Pancreas (tissue), 10 donors: ENCODE measurements at regions not wholly inside any gene's neighbourhood (a gene's known extent, or its start where the extent isn't known, plus 50 kb on each side); places are given as distances from the start of the nearest gene placed in this dataset.

Experiments
- ATAC-seq, 4 donors: fragments of 200-7000 bp; cut with Tn5 transposase; one replicate each; pipeline versions ENCODE4 v1.8.0 to v1.9.1; 2020; ENCODE audit warnings: mild to moderate bottlenecking in 4 of 4, moderate library complexity in 4 of 4
- DNase-seq, 6 donors: peaks; one replicate each; pipeline ENCODE4 v3.0.0-alpha.2; 2020
- FAIRE-seq: peaks from 2 replicates; lab custom pipeline; 2012; peaks lifted over from hg19 to GRCh38; lab: Jason Lieb, UNC
- H3K27ac ChIP-seq, 4 donors: fragments of 200-600 bp; sonication (generic); 1 replicate in 3 of 4; 2 replicates in 1 of 4; pipeline versions ENCODE4 v1.5.0 to v1.8.0; 2020
- H3K27me3 ChIP-seq, 4 donors: fragments of 200-600 bp; one replicate each; pipeline ENCODE4 v1.8.0; 2021
- H3K36me3 ChIP-seq, 3 donors: fragments of 200-600 bp; sonication (generic) in 1 of 3; one replicate each; pipeline versions ENCODE4 v1.5.0 to v1.8.0; 2020 to 2021
- H3K4me1 ChIP-seq, 3 donors: fragments of 200-600 bp; one replicate each; pipeline ENCODE4 v1.8.0; 2021
- H3K4me3 ChIP-seq, 4 donors: fragments of 200-600 bp; sonication (generic) in 2 of 4; one replicate each; pipeline versions ENCODE4 v1.5.0 to v1.8.0; 2020 to 2021
- H3K9me3 ChIP-seq, 4 donors: fragments of 200-600 bp; one replicate each; pipeline ENCODE4 v1.8.0; 2021
- WGBS, 2 donors: extraction: QIAGEN DNeasy Blood & Tissue Kit; methylation state at CpG; one replicate each; pipeline ENCODE4 v1.1.7; 2013; 5-methylcytosine and 5-hydroxymethylcytosine counted together
- intact Hi-C, 3 donors: fragments of 100-400 bp; cut with DNase I; formaldehyde crosslinking; loops; one replicate each; pipeline versions ENCODE4 v1.11.1 to v1.14.2; 2022
- TF ChIP-seq, protein P1 (sequence below), 4 donors: fragments of 200-600 bp; sonication (generic) in 3 of 4; IDR thresholded peaks; one replicate each; pipeline versions ENCODE4 v1.5.0 to v1.8.0; 2021; ENCODE audit warnings: antibody characterized with exemption in 4 of 4
- donor health status: healthy with polysubstance abuse.
- donor health status: DM: no; HTN: no; CAD: no; lungs with moderate emphysema.
- donor health status: DM: no; HTN: no; CAD: no.
- donor health status: control.
- donor health status: control.
- donor health status: Bipolar disorder and iron deficiency.
- donor health status: DM: yes; HTN: yes; CAD: no.
- donor health status: DM: no; HTN: no; CAD: no.
- donor health status: DM: no; HTN: no; CAD: no.
- donor health status: DM: yes; HTN: yes; CAD: no.

DNA sequence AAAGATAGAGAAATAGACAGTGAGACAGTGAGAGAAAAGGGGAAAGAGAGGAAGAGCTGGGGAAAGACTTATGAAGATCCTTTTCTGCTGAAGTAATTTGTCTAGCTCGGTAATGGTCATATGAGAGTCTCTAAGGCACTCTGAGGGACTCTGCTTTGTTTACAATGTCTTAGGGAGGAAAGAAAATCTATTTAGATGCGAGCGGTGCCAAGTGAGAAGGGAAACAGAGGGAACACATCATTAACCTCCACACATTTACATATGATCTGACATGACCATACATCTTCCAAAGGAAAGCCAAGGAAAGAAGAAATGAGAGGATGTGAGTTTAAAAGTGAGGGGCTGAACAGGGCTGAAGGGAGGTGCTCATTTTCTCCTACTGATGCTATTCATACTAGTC lies 862.3 kb upstream of the CITED2 start:
- DNase-seq (no peak), FAIRE-seq (no peak), ATAC-seq (no peak)
- no peaks in the 10 kb centered on the region for H3K4me1 ChIP-seq
- no peaks in the 10 kb centered on the region for H3K9me3 ChIP-seq
- no peak overlapping the region for H3K4me3 ChIP-seq
- WGBS, 2 donors: 78 to 81% methylated on average over 3 of the region's 3 CpGs
- H3K27ac ChIP-seq: no peak overlapping the region
- TF ChIP-seq, protein P1, sequence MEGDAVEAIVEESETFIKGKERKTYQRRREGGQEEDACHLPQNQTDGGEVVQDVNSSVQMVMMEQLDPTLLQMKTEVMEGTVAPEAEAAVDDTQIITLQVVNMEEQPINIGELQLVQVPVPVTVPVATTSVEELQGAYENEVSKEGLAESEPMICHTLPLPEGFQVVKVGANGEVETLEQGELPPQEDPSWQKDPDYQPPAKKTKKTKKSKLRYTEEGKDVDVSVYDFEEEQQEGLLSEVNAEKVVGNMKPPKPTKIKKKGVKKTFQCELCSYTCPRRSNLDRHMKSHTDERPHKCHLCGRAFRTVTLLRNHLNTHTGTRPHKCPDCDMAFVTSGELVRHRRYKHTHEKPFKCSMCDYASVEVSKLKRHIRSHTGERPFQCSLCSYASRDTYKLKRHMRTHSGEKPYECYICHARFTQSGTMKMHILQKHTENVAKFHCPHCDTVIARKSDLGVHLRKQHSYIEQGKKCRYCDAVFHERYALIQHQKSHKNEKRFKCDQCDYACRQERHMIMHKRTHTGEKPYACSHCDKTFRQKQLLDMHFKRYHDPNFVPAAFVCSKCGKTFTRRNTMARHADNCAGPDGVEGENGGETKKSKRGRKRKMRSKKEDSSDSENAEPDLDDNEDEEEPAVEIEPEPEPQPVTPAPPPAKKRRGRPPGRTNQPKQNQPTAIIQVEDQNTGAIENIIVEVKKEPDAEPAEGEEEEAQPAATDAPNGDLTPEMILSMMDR (IDR thresholded peaks at IDR 0.05): no peak
- H3K27me3 ChIP-seq: no peaks in the 10 kb centered on the region
- intact Hi-C loops: no loop called here
- no peaks in the 10 kb centered on the region for H3K36me3 ChIP-seq

DNA sequence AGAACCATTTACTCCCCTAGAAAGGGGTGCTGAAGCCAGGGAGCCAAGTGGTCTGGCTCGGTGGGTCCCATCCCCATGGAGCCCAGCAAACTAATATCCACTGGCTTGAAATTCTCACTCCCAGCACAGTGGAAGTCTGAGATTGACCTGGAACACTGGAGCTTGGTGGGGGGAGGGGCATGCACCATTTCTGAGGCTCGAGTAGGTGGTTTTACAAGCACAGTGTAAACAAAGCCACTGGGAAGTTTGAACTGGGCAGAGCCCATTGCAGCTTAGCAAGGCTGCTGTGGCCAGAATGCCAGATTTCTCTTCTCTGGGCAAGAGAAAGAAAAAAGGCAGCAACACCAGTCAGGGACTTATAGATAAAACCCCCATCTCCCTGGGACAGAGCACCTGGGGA lies 855.8 kb upstream of the CITED2 start:
- Histone ChIP-seq H3K36me3 (no peaks in the 10 kb centered on the region), H3K27ac (no peak overlapping the region), H3K4me3 (no peak overlapping the region), H3K4me1 (no peaks in the 10 kb centered on the region), H3K9me3 (no peaks in the 10 kb centered on the region), H3K27me3 (no peaks in the 10 kb centered on the region)
- 50 to 55% methylated on average over 2 of the region's 2 CpGs for WGBS, 2 donors
- ATAC-seq: no peak
- no peak for DNase-seq
- no peak for FAIRE-seq
- intact Hi-C loops: no loop called here
- TF ChIP-seq, protein P1 (IDR thresholded peaks at IDR 0.05): no peak

DNA sequence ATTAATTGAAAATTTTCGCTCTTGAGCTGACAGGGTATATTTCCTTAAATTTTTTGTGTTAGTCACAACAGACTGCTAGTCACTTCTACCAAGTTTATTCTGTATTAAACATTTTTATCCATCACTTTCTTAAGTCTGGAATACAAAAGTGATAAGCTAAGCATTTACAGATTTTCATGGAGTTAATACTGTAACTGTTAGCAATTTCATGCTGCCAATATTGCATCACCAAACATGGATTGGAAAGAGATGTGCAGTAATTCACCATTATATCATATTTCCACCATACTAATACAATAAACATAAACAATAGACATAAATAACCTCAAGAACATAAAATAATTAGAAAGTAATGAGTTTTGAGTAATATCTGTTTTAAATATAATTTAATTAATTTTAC lies 854.0 kb upstream of the CITED2 start:
- no peaks in the 10 kb centered on the region for H3K27me3 ChIP-seq
- peak; percentile 5 for FAIRE-seq
- 83 to 98% methylated on average over 1 of the region's 1 CpG for WGBS, 2 donors
- no peak overlapping the region for H3K27ac ChIP-seq
- H3K9me3 ChIP-seq: no peaks in the 10 kb centered on the region
- no peak for DNase-seq
- no peak overlapping the region for H3K4me3 ChIP-seq
- no peaks in the 10 kb centered on the region for H3K4me1 ChIP-seq
- intact Hi-C loops: no loop called here
- TF ChIP-seq, protein P1 (IDR thresholded peaks at IDR 0.05): no peak
- no peak for ATAC-seq
- no peaks in the 10 kb centered on the region for H3K36me3 ChIP-seq

DNA sequence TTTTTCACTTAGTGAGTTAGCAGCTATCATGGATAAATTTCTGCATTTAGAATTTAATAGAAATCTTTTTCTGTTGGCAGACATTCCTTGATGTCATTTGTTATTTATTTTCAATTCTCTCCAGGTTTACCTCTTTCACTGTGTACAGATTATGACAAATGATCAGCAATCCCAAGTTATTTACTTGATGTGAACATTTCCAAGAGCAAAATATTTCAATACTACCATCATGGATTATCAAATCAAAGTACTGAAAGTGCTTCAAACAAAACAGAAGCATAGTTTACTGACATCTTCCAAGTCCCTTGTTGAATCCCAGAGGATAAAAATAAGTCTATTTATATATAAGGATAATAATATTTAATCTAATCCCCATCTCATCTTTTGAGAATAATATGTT lies 852.2 kb upstream of the CITED2 start:
- Histone ChIP-seq H3K4me3 (no peak overlapping the region), H3K9me3 (no peaks in the 10 kb centered on the region), H3K27me3 (no peaks in the 10 kb centered on the region), H3K36me3 (no peaks in the 10 kb centered on the region), H3K4me1 (no peaks in the 10 kb centered on the region), H3K27ac (no peak overlapping the region)
- no peak for FAIRE-seq
- intact Hi-C loops: no loop called here
- TF ChIP-seq, protein P1 (IDR thresholded peaks at IDR 0.05): no peak
- no peak for ATAC-seq
- no peak for DNase-seq

DNA sequence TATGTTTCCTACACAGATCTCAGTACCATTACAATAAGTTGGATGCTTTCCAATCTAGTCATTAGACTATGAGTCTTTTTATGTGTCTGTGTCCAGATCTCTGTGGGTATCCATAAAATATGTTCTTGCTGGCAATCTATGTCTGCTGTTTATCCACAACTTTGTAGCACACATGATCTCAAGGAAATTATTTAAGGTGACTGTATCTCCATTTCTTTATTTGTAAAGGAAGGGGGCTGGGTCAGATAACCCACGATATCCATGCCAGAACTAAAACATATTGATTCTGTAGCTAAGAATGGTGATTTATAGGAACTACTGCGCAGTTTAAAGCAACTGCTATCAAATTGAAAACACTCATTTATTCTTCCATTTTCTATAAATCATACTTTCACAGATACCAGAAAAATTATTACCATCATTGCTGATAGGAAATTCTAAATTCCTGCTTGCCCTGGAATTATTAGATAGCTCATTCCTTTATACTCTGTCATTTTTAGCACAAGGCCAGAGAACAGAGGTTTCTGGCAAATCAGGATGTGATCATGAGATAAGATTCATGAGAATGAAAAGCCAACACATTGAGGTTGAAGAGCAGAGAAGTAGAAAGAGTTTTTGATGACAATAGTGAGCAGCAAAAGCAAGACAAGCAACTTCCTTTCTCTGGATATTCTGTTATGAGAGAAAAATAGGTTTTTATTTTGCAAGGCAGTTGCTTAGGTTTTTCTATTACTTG lies 851.4 kb upstream of the CITED2 start:
- Histone ChIP-seq H3K4me3 (no peak overlapping the region), H3K27me3 (no peaks in the 10 kb centered on the region), H3K27ac (no peak overlapping the region), H3K4me1 (no peaks in the 10 kb centered on the region), H3K9me3 (no peaks in the 10 kb centered on the region), H3K36me3 (no peaks in the 10 kb centered on the region)
- ATAC-seq (no peak), FAIRE-seq (no peak), DNase-seq (no peak)
- TF ChIP-seq, protein P1 (IDR thresholded peaks at IDR 0.05): no peak
- intact Hi-C loops: no loop called here
- 50 to 55% methylated on average over 2 of the region's 2 CpGs for WGBS, 2 donors
